Heart left ventricle (tissue), 16 donors: ENCODE measurements at regions not wholly inside any gene's neighbourhood (a gene's known extent, or its start where the extent isn't known, plus 50 kb on each side); places are given as distances from the start of the nearest gene placed in this dataset.

ENCODE experiments used
- ATAC-seq, 4 donors: fragments of 200-7000 bp; cut with Tn5 transposase; one replicate each; pipeline ENCODE4 v1.9.1; 2020 to 2022; ENCODE audit warnings: moderate library complexity in 4 of 4, mild to moderate bottlenecking in 3 of 4, moderate number of reproducible peaks in 1 of 4
- DNase-seq, 5 donors: peaks; one replicate each; pipeline ENCODE4 v3.0.0-alpha.2; 2020
- H3K27ac ChIP-seq, 12 donors: fragments of 200-600 bp; sonication (generic) in 4 of 12; one replicate each; pipeline versions ENCODE4 v1.5.0 to v1.8.0; 2016 to 2022; ENCODE audit warnings: mild to moderate bottlenecking in 2 of 12
- H3K27me3 ChIP-seq, 9 donors: fragments of 200-600 bp; sonication (generic) in 2 of 9; one replicate each; pipeline versions ENCODE4 v1.5.1 to v1.8.0; 2016 to 2022; ENCODE audit warnings: mild to moderate bottlenecking in 3 of 9
- H3K36me3 ChIP-seq, 9 donors: fragments of 200-600 bp; sonication (generic) in 2 of 9; one replicate each; pipeline versions ENCODE4 v1.5.0 to v1.8.0; 2018 to 2022; ENCODE audit warnings: mild to moderate bottlenecking in 2 of 9
- H3K4me1 ChIP-seq, 12 donors: fragments of 200-600 bp; sonication (generic) in 4 of 12; one replicate each; pipeline versions ENCODE4 v1.5.0 to v1.8.0; 2016 to 2022; ENCODE audit warnings: mild to moderate bottlenecking in 3 of 12
- H3K4me3 ChIP-seq, 12 donors: fragments of 200-600 bp; sonication (generic) in 4 of 12; one replicate each; pipeline versions ENCODE4 v1.5.0 to v1.8.0; 2017 to 2022; ENCODE audit warnings: mild to moderate bottlenecking in 9 of 12, moderate library complexity in 4 of 12
- H3K9me3 ChIP-seq, 12 donors: fragments of 200-600 bp; sonication (generic) in 4 of 12; one replicate each; pipeline versions ENCODE4 v1.5.0 to v1.8.0; 2016 to 2022; ENCODE audit warnings: mild to moderate bottlenecking in 1 of 12
- POLR2A ChIP-seq, 2 donors: fragments of 450-650 bp; IDR thresholded peaks; one replicate each; pipeline ENCODE4 v1.6.1; 2017; ENCODE audit warnings: antibody characterized with exemption in 2 of 2, mild to moderate bottlenecking in 2 of 2, moderate library complexity in 2 of 2
- WGBS, 4 donors: extraction: QIAGEN DNeasy Blood & Tissue Kit in 2 of 4; methylation state at CpG; one replicate each; pipeline versions ENCODE4 v1.1.5 to v1.1.7; 2013 to 2018; 5-methylcytosine and 5-hydroxymethylcytosine counted together
- intact Hi-C, 10 donors: fragments of 100-400 bp; cut with DNase I; formaldehyde crosslinking; loops; one replicate each; pipeline versions ENCODE4 v1.11.1 to v1.14.2; 2022
- TF ChIP-seq, protein P1 (sequence below), 12 donors: fragments of 200-600 bp; sonication (generic) in 4 of 12; IDR thresholded peaks; one replicate each; pipeline versions ENCODE4 v1.5.0 to v1.8.0; 2018 to 2022; ENCODE audit warnings: antibody characterized with exemption in 12 of 12, mild to moderate bottlenecking in 5 of 12
- donor health status: ischemic (EF 13 %, LVEDD 7.1; RV severe dilation, severe dysfunction).
- donor health status: healthy with polysubstance abuse.
- donor health status: DM: no; HTN: yes; CAD: no.
- donor health status: DM: no; HTN: no; CAD: no.
- donor health status: ischemic (EF 25% LVEDD 6.9; RV normal size, moderate dysfunction).
- donor health status: ischemic (EF 25% LVEDD 5.7; RV mildly dilated, moderate dysfunction).
- donor health status: healthy.
- donor health status: DM: yes; HTN: yes; CAD: no.
- donor health status: ischemic (EF 35%, LVEDD 5.7; RV mildly dilated, moderate dysfunction).
- donor health status: nonischemic (EF 11% LVEDD 7.7; RV severe dilation, severe dysfunction).
- donor health status: DM: yes; HTN: yes; CAD: no.
- donor health status: PGD.
- donor health status: ischemic (EF 29% LVEDD 5.4; RV normal size, mild dysfunction).
- donor health status: nonischemic (EF 23%, LVEDD 6.1; RV moderate dilation, normal function).

DNA sequence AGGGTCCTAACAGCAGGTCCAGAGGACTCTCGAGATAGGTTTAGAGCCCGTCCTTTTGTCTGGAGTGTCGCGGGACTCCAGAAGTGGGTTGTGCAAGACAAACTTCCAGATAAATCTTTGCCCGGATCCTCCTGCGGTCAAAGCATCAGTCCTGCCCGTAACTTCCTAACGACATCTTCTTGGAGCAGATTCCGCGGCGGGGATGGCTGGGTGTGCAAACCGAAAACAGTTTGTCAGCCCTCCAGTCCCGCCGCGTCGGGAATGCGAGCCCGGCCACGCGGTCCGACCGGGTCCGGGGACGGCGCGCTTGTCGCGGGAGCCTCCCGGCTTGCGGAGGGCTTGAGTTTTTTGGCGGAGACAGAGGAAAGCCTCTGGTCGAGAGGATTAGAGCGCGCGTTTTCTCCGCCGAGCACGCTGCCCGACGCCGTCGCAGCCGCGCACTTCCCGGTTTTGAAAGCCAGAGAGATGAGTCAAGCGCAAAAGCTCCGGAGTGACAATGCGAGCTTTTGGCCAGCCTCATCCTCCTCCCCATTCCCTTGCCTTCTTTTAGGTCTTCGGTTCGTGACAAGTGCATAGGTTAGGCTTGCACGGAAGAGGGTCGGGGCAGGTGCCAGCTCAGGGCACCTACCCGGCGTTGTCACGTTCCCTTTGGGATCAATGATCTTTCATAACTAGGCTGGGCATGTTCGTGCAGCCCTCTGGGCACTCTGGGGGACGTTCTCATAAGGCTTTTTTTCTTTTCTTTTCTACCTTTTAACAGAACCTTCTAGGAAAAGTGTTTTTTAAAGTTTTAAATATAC lies 91.3 kb upstream of the PRDM1 start:
- H3K27ac ChIP-seq: peak overlapping the region; percentile 31 to 96 (median 63)
- peaks cover 26 to 99% (median 84%) of the 10 kb centered on the region in 9 donors for H3K27me3 ChIP-seq
- peaks cover 0 to 37% (median 15%) of the 10 kb centered on the region in 12 donors for H3K4me1 ChIP-seq
- TF ChIP-seq, protein P1, sequence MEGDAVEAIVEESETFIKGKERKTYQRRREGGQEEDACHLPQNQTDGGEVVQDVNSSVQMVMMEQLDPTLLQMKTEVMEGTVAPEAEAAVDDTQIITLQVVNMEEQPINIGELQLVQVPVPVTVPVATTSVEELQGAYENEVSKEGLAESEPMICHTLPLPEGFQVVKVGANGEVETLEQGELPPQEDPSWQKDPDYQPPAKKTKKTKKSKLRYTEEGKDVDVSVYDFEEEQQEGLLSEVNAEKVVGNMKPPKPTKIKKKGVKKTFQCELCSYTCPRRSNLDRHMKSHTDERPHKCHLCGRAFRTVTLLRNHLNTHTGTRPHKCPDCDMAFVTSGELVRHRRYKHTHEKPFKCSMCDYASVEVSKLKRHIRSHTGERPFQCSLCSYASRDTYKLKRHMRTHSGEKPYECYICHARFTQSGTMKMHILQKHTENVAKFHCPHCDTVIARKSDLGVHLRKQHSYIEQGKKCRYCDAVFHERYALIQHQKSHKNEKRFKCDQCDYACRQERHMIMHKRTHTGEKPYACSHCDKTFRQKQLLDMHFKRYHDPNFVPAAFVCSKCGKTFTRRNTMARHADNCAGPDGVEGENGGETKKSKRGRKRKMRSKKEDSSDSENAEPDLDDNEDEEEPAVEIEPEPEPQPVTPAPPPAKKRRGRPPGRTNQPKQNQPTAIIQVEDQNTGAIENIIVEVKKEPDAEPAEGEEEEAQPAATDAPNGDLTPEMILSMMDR (IDR thresholded peaks at IDR 0.05): no peak
- no peak for TF ChIP-seq POLR2A (IDR thresholded peaks at IDR 0.05)
- WGBS, 4 donors: 1 to 3% (median 2%) methylated on average over 56 to 57 of the region's 57 CpGs
- ATAC-seq: peak in 3 of 4 donors; percentile 50 to 74 (median 51)
- intact Hi-C loops: loop anchor here in 7 of 10 donors (5.0 to 10.0 kb wide), 9 partner anchors 90 to 510 kb away; partner anchors contain the start of genes PRDM1 (in 6 of the 7) and ATG5 (in 1 of the 7)
- H3K36me3 ChIP-seq: no peaks in the 10 kb centered on the region
- peak; percentile 47 to 85 (median 54) for DNase-seq
- H3K9me3 ChIP-seq: no peaks in the 10 kb centered on the region
- peak overlapping the region; percentile 12 to 75 (median 57) for H3K4me3 ChIP-seq

DNA sequence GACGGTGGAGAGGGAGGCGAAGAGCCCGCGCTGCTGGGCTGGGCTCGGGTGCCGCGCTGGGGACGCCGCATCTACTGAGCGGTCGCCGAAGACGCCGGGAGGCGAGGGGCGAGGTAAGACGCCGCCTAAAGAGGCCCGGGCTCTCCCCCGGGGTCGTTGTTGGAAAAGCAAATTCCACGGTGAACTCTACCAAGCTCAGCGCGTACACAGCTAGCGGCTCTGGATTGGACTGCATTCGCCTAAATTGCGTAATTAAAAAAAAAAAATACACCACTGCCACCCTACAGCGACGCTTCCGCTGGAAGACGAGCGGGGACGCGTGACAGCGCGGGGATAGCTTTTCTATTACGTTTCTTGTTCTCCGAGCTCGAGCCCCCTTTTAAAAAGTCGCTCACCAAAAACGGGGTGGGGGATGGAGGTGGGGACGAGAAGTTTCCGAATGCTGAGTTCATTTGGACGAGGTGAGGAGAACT lies 92.0 kb upstream of the PRDM1 start:
- Histone ChIP-seq H3K9me3 (no peaks in the 10 kb centered on the region), H3K27me3 (peaks cover 26 to 99% (median 87%) of the 10 kb centered on the region in 9 donors), H3K4me3 (peak overlapping the region; percentile 12 to 75 (median 57)), H3K27ac (peak overlapping the region; percentile 31 to 96 (median 63)), H3K36me3 (no peaks in the 10 kb centered on the region), H3K4me1 (peaks cover 0 to 37% (median 15%) of the 10 kb centered on the region in 12 donors)
- WGBS, 4 donors: 2 to 3% (median 3%) methylated on average over 28 to 44 of the region's 44 CpGs
- DNase-seq (peak in 4 of 5 donors; percentile 27 to 71 (median 54)), ATAC-seq (peak; percentile 36 to 59 (median 50))
- intact Hi-C loops: loop anchor here in 7 of 10 donors (5.0 to 10.0 kb wide), 8 partner anchors 91 to 509 kb away; partner anchors contain the start of genes PRDM1 (in 6 of the 7) and ATG5 (in 1 of the 7)
- TF ChIP-seq, protein P1 (IDR thresholded peaks at IDR 0.05): no peak
- TF ChIP-seq POLR2A (IDR thresholded peaks at IDR 0.05): no peak

DNA sequence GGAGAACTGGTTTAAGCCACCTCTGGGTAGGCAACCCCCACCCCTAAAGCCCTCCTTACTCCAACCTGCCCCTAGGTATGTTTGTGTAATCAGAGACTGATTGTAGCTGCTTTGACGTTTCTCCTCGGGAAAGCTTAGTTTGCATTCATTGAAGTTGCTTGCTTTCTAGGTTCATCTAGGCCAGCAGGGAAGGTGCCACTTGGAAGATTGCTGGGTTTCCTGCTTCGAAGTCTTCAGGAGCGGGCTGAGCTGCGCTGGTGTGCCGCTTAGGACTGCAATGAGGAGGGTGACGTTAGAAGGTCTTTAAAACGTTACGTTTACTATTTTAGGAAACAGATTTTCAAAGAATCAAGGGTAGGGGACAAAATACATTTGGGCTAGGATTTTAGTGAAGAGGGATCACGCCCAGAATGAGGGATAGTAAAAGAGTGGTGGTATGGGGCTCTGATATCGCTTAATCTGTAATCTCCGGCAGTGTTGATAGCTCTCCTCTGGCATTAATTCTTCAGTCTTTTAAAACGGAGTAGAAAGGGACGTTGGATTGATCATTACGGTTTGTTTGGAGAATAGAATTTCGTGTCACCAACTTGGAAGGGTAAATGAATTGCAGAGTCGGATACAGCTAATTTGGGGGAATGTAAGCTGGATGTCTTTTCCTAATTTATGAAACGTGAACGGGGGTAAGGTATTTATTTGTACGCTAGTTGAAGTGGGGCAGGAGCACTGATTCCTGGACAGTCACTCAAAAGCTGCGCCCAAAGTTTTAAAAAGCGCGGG lies 92.6 kb upstream of the PRDM1 start:
- 9 to 18% (median 14%) methylated on average over 23 of the region's 23 CpGs for WGBS, 4 donors
- no peaks in the 10 kb centered on the region for H3K9me3 ChIP-seq
- DNase-seq (no peak), ATAC-seq (no peak)
- peak overlapping the region; percentile 12 to 75 (median 57) for H3K4me3 ChIP-seq
- peak overlapping the region in 11 of 12 donors; percentile 31 to 96 (median 65) for H3K27ac ChIP-seq
- TF ChIP-seq, protein P1 (IDR thresholded peaks at IDR 0.05): no peak
- no peak for TF ChIP-seq POLR2A (IDR thresholded peaks at IDR 0.05)
- H3K27me3 ChIP-seq: peaks cover 26 to 100% (median 86%) of the 10 kb centered on the region in 9 donors
- intact Hi-C loops: loop anchor here in 7 of 10 donors (5.0 to 10.0 kb wide), 8 partner anchors 91 to 509 kb away; partner anchors contain the start of genes PRDM1 (in 6 of the 7) and ATG5 (in 1 of the 7)
- H3K36me3 ChIP-seq: no peaks in the 10 kb centered on the region
- H3K4me1 ChIP-seq: peaks cover 0 to 37% (median 15%) of the 10 kb centered on the region in 12 donors
